Type B pancreatic cell (in vitro differentiated cells): ENCODE measurements at regions not wholly inside any gene's neighbourhood (a gene's known extent, or its start where the extent isn't known, plus 50 kb on each side); places are given as distances from the start of the nearest gene placed in this dataset.

ENCODE experiments used
- DNase-seq: peaks from one replicate; pipeline ENCODE4 v3.0.0; 2021; ENCODE audit warnings: mixed read lengths; ENCODE audit not compliant: unreplicated experiment; ENCODE audit errors: extremely low spot score
- H3K27ac Mint-ChIP-seq: 2 replicates; pipeline ENCODE4 v1.8.0; 2021; ENCODE audit warnings: mild to moderate bottlenecking, mixed read lengths
- H3K27me3 Mint-ChIP-seq: 2 replicates; pipeline ENCODE4 v1.8.0; 2021; ENCODE audit warnings: mixed read lengths
- H3K36me3 Mint-ChIP-seq: 2 replicates; pipeline ENCODE4 v1.8.0; 2021; ENCODE audit warnings: mixed read lengths
- H3K4me1 Mint-ChIP-seq: one replicate; pipeline ENCODE4 v1.8.0; 2021; ENCODE audit warnings: mixed read lengths; ENCODE audit not compliant: unreplicated experiment
- H3K4me3 Mint-ChIP-seq: 2 replicates; pipeline ENCODE4 v1.8.0; 2021; ENCODE audit warnings: mild to moderate bottlenecking, mixed read lengths
- H3K9me3 Mint-ChIP-seq: 2 replicates; pipeline ENCODE4 v1.8.0; 2021; ENCODE audit warnings: mixed read lengths
- TF ChIP-seq, protein P1 (sequence below): fragments of 200-600 bp; sonication (generic); conservative IDR thresholded peaks from 2 replicates; pipeline ENCODE4 v1.5.0; 2021; ENCODE audit warnings: antibody characterized with exemption, mild to moderate bottlenecking

- Mint-ChIP-seq H3K27me3 (peaks cover 3% of the 10 kb centered on the region), H3K9me3 (no peaks in the 10 kb centered on the region), H3K36me3 (no peaks in the 10 kb centered on the region), H3K4me3 (no peak overlapping the region), H3K27ac (no peak overlapping the region), H3K4me1 (no peaks in the 10 kb centered on the region)
- TF ChIP-seq, protein P1, sequence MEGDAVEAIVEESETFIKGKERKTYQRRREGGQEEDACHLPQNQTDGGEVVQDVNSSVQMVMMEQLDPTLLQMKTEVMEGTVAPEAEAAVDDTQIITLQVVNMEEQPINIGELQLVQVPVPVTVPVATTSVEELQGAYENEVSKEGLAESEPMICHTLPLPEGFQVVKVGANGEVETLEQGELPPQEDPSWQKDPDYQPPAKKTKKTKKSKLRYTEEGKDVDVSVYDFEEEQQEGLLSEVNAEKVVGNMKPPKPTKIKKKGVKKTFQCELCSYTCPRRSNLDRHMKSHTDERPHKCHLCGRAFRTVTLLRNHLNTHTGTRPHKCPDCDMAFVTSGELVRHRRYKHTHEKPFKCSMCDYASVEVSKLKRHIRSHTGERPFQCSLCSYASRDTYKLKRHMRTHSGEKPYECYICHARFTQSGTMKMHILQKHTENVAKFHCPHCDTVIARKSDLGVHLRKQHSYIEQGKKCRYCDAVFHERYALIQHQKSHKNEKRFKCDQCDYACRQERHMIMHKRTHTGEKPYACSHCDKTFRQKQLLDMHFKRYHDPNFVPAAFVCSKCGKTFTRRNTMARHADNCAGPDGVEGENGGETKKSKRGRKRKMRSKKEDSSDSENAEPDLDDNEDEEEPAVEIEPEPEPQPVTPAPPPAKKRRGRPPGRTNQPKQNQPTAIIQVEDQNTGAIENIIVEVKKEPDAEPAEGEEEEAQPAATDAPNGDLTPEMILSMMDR = no peak
- DNase-seq = no peak
Observed at GRCh38 chr16:13545271-13545670, 374.7 kb upstream of the ERCC4 start.

GRCh38 chr16:13550254-13550653, 369.7 kb upstream of the ERCC4 start:
- Mint-ChIP-seq H3K27ac (no peak overlapping the region), H3K4me1 (peaks cover 8% of the 10 kb centered on the region), H3K4me3 (no peak overlapping the region), H3K27me3 (peaks cover 8% of the 10 kb centered on the region), H3K9me3 (no peaks in the 10 kb centered on the region), H3K36me3 (no peaks in the 10 kb centered on the region)
- TF ChIP-seq, protein P1 = no peak
- DNase-seq = no peak

GRCh38 chr16:13552062-13552959, 367.6 kb upstream of the ERCC4 start:
- Mint-ChIP-seq H3K4me1 (peaks cover 8% of the 10 kb centered on the region), H3K36me3 (no peaks in the 10 kb centered on the region), H3K4me3 (no peak overlapping the region), H3K27ac (no peak overlapping the region), H3K27me3 (peaks cover 11% of the 10 kb centered on the region), H3K9me3 (no peaks in the 10 kb centered on the region)
- TF ChIP-seq, protein P1 = peak; percentile 50
- DNase-seq = no peak

DNA sequence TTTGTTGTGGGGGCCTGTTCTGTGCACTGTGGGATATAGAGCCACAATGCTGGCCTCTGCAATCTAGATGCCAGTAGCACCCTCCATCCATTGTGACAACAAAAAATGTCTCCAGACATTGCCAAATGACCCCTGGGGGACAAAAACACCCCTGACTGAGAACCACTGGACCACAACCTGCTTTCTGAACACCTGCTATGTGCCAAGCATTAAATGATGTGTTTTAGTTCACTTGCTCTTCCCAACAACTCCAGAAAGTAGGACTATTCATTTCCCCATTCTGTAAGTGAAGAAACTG, 367.0 kb upstream of the ERCC4 start:
- Mint-ChIP-seq H3K27ac (no peak overlapping the region), H3K4me3 (no peak overlapping the region), H3K36me3 (no peaks in the 10 kb centered on the region), H3K9me3 (no peaks in the 10 kb centered on the region), H3K4me1 (peaks cover 8% of the 10 kb centered on the region), H3K27me3 (peaks cover 15% of the 10 kb centered on the region)
- no peak for DNase-seq
- TF ChIP-seq, protein P1 = no peak

- Mint-ChIP-seq H3K27me3 (peaks cover 20% of the 10 kb centered on the region), H3K9me3 (no peaks in the 10 kb centered on the region), H3K36me3 (no peaks in the 10 kb centered on the region), H3K4me3 (no peak overlapping the region), H3K4me1 (peaks cover 8% of the 10 kb centered on the region), H3K27ac (no peak overlapping the region)
- TF ChIP-seq, protein P1 = no peak
- no peak for DNase-seq
Observed at GRCh38 chr16:13553453-13553985, 366.4 kb upstream of the ERCC4 start.
